Activated CD8-positive, alpha-beta memory T cell treated with anti-CD3 and anti-CD28 coated beads, Interleukin-2, amount 10 ng/mL, durations not matched to agents 7 days and 5 days (primary cell): ENCODE measurements at regions not wholly inside any gene's neighbourhood (a gene's known extent, or its start where the extent isn't known, plus 50 kb on each side); places are given as distances from the start of the nearest gene placed in this dataset.

ENCODE experiments used
- ATAC-seq: fragments of 150-1000 bp; cut with Tn5 transposase; one replicate; pipeline ENCODE4 v1.10.0; 2021; ENCODE audit warnings: moderate library complexity
- CTCF ChIA-PET: fragments of 350-600 bp; sonication (Branson Sonifier 250); formaldehyde crosslinking; loops from one replicate; lab custom pipeline; 2021; ENCODE audit warnings: antibody characterized with exemption; lab: Charles Lee
- DNase-seq: peaks from one replicate; pipeline ENCODE4 v3.0.0-alpha.2; 2020
- H3K27ac Mint-ChIP-seq: one replicate; pipeline ENCODE4 v1.8.0; 2021; ENCODE audit warnings: mild to moderate bottlenecking, mixed read lengths
- H3K27me3 Mint-ChIP-seq: one replicate; pipeline ENCODE4 v1.8.0; 2021; ENCODE audit warnings: mixed read lengths
- H3K36me3 Mint-ChIP-seq: one replicate; pipeline ENCODE4 v1.8.0; 2021; ENCODE audit warnings: mild to moderate bottlenecking, mixed read lengths
- H3K4me1 Mint-ChIP-seq: one replicate; pipeline ENCODE4 v1.8.0; 2021; ENCODE audit warnings: mixed read lengths
- H3K4me3 Mint-ChIP-seq: one replicate; pipeline ENCODE4 v1.8.0; 2021; ENCODE audit warnings: mild to moderate bottlenecking, moderate library complexity, mixed read lengths
- H3K9me3 Mint-ChIP-seq: one replicate; pipeline ENCODE4 v1.8.0; 2022; ENCODE audit warnings: low read depth, mixed read lengths

DNA sequence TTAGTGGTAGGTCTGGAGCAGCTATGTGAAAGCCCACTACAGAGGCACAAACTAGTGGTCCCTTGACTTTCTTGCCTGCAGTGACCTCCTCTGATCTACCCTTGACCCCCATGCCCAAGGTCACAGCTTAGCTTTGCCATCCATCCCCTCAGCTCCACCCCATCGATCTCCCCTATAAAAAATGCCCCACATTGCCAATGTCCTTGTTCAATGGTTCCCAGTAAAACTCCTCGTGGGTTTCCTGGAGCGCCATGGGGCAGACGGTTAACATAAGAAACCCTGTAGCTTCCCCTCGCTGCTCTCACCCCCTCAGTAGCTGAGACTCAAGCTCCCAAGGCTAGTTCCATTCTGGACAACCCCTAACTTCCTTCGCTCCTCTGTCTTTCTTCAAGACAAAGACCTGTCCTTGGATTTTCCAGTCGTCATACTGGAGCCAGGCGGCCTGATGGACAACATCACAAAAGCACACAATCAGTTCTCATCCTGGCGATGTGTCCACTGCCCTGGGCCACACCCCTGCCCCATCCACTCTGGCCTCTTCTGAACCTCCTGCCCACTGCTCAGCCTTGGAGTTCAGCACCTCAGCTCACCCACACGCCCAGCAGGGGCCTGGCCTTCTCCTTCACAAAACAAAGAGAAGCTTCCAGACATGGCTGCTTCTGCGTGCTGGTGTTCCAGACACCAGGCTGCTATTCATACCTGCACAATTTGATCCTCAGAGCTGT is 1429.3 kb downstream of the BRD1 start:
- H3K9me3 Mint-ChIP-seq, result no peaks in the 10 kb centered on the region
- no peaks in the 10 kb centered on the region for H3K4me1 Mint-ChIP-seq
- no peak for DNase-seq
- H3K27me3 Mint-ChIP-seq, result no peaks in the 10 kb centered on the region
- H3K27ac Mint-ChIP-seq, result no peak overlapping the region
- H3K36me3 Mint-ChIP-seq, result no peaks in the 10 kb centered on the region
- CTCF ChIA-PET, result no interaction called here
- no peak for ATAC-seq
- no peak overlapping the region for H3K4me3 Mint-ChIP-seq

DNA sequence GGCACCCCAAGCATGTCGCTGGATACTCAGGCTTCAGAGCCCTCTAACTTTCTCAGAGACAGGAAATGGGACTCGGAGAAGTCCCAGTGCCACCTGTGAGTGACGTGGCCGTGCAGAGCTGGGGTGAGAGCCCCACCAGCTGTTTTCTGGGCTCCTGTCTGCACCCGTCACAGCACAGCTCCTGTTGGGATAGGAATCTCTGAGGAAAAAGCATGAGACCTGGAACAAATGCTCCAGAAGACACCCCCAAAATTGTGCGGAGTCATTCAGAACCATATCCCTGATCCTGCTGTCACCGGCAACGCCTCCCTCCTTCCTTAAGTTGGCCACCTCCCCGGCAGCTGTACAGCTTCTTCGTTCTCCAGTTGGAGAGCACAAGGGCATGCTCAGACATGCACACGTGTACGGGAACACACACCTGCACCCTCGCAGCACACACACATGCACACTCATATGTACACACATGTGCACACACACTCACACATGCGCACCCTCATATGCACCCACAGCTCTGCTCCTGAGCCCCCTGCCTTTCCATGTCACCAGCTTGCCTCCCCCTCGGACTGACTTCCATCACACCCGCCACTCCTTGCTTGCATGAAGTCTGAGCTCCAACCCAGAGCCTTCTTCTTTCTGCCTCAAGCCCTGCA is 1430.0 kb downstream of the BRD1 start:
- no peak overlapping the region for H3K4me3 Mint-ChIP-seq
- H3K36me3 Mint-ChIP-seq, result no peaks in the 10 kb centered on the region
- H3K27ac Mint-ChIP-seq, result no peak overlapping the region
- H3K4me1 Mint-ChIP-seq, result no peaks in the 10 kb centered on the region
- H3K9me3 Mint-ChIP-seq, result no peaks in the 10 kb centered on the region
- ATAC-seq (no peak), DNase-seq (no peak)
- CTCF ChIA-PET, result no interaction called here
- H3K27me3 Mint-ChIP-seq, result no peaks in the 10 kb centered on the region

DNA sequence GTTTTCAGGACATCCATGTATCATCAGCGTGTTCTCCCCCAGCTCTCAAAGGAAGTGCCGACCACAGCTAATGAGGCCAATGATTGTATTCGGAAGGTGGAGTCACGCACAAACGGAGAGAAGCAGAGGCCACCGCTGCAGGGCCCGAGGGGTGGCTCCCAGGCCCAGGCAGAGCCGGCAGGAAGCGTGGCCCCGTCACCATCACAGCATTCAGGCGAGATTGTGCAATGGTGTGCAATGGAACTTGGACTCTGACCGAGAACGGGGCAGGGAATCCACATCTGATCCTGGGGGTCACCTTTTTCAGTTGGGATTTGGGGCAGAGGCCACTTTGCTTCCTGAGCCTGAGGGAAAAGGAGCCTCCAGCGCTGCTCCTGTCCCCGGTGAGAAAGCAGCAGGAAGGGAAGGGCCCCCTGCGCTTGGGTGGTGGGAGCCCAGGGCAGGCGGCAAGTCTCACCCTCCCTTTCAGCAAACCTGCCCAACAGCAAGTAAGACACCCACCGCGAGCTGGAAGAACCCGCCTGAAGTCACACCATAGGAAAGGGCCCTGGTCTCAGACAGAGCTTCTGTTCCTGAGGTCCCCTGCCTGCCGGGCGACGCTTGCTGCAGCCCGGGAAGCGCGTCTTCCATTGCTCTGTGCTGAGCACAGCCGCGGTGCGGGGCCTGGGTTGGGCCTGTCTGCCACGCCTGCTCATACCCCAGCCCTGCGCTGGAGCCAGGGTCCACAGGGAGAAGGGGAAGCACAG is 1430.7 kb downstream of the BRD1 start:
- no peaks in the 10 kb centered on the region for H3K9me3 Mint-ChIP-seq
- no peaks in the 10 kb centered on the region for H3K36me3 Mint-ChIP-seq
- H3K4me1 Mint-ChIP-seq, result no peaks in the 10 kb centered on the region
- ATAC-seq (no peak), DNase-seq (no peak)
- CTCF ChIA-PET, result no interaction called here
- no peak overlapping the region for H3K27ac Mint-ChIP-seq
- H3K4me3 Mint-ChIP-seq, result no peak overlapping the region
- no peaks in the 10 kb centered on the region for H3K27me3 Mint-ChIP-seq

DNA sequence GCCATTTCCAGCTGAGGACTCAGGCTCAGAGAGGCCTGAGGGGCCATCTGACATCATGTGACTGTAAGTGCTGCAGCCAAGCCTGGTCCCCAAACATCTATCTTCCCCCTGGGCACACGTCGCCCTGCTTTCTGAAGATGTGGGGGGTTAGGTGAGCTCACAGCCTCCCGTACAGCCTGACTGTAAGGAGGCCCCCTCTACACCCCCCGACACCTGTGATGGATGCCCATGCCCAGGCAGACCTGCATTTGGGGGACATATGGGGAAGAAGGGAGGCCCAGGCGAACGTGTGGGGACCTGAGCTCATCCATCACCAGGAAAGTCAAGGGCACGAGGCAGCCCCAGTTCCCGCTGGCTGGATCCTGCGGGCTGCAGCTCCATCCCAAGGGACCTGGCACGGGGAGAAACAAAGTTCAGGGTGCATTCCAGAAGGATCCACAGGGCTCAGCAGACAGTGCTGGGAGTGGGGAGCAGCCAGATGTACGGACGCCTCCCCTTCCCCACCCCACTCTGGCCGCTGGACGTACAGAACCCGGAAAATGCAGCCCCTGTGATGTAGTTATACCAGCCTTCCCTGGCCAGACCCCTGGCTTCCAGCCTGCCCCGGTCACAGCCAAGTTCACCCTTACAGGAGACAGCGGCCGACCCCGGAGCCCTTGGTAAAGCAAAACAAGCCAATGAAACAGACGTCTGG is 1431.4 kb downstream of the BRD1 start:
- Mint-ChIP-seq H3K27ac (no peak overlapping the region), H3K36me3 (no peaks in the 10 kb centered on the region), H3K27me3 (no peaks in the 10 kb centered on the region), H3K4me1 (no peaks in the 10 kb centered on the region), H3K4me3 (no peak overlapping the region), H3K9me3 (no peaks in the 10 kb centered on the region)
- ATAC-seq, result no peak
- no peak for DNase-seq
- CTCF ChIA-PET, result no interaction called here

DNA sequence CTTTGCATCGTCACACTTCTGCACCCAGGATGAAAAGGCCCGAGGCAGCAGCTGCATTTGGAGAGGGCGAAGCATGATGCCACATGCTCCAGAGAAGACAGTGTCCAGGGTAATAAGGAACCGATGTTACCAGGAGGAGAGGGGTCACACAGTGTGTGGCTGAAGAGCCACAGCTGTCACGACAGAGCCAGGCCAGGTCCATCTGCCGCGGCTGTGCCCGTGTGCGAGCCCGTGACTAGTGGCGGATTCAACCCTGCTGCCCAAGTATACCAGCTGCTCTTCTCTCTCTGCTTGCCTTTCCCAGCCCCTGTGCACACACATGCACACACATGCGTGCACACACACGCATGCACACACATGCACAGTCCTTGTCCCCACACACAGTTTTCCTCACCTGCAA is 1432.5 kb downstream of the BRD1 start:
- ATAC-seq (no peak), DNase-seq (no peak)
- Mint-ChIP-seq H3K4me3 (no peak overlapping the region), H3K27ac (no peak overlapping the region), H3K36me3 (no peaks in the 10 kb centered on the region), H3K4me1 (no peaks in the 10 kb centered on the region), H3K9me3 (no peaks in the 10 kb centered on the region), H3K27me3 (no peaks in the 10 kb centered on the region)
- CTCF ChIA-PET, result no interaction called here

DNA sequence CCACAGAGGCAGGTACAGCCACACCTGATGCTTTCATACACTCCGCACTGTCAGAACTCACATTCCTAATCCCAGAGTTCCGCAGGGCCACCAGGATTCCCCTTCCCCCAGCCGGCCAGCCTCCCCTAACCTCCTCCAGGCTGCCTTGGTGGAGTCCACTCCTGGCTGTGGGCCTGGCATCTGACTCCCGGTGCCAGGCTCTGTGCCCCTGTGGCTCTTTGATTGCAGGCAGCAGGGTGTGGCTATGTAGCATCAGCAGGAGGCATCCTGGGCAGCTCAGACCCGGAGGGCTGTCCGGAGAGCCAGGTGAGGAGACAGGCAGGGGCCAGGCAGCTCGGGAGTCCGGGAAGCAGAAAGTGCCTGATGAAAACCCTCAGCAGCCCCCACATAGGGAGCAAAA is 1432.9 kb downstream of the BRD1 start:
- no peak for DNase-seq
- CTCF ChIA-PET, result no interaction called here
- H3K4me3 Mint-ChIP-seq, result no peak overlapping the region
- H3K4me1 Mint-ChIP-seq, result no peaks in the 10 kb centered on the region
- no peaks in the 10 kb centered on the region for H3K9me3 Mint-ChIP-seq
- H3K36me3 Mint-ChIP-seq, result no peaks in the 10 kb centered on the region
- H3K27ac Mint-ChIP-seq, result no peak overlapping the region
- ATAC-seq, result no peak
- no peaks in the 10 kb centered on the region for H3K27me3 Mint-ChIP-seq

DNA sequence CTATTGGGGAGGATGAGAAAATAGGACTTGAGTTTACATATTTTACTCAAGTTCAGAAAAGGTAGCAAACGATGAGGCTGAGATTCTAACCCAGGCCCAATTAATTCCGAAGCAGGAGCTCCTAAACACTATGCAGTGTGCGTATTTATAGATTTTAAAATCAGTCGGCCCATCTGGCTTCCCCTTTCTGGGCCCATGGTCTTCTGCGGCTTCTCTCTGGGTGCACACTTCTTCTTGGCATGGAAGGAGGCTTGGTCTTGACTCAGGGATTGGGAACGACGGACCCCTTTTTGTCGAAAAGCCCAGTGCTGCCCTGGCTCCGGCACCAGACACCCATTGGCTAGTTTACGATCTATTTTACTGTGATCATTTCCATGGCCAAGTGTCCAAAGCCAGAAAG is 1433.8 kb downstream of the BRD1 start:
- no peaks in the 10 kb centered on the region for H3K27me3 Mint-ChIP-seq
- no peak for DNase-seq
- no peak overlapping the region for H3K27ac Mint-ChIP-seq
- no peaks in the 10 kb centered on the region for H3K4me1 Mint-ChIP-seq
- CTCF ChIA-PET, result no interaction called here
- no peak overlapping the region for H3K4me3 Mint-ChIP-seq
- no peaks in the 10 kb centered on the region for H3K36me3 Mint-ChIP-seq
- ATAC-seq, result no peak
- H3K9me3 Mint-ChIP-seq, result no peaks in the 10 kb centered on the region

DNA sequence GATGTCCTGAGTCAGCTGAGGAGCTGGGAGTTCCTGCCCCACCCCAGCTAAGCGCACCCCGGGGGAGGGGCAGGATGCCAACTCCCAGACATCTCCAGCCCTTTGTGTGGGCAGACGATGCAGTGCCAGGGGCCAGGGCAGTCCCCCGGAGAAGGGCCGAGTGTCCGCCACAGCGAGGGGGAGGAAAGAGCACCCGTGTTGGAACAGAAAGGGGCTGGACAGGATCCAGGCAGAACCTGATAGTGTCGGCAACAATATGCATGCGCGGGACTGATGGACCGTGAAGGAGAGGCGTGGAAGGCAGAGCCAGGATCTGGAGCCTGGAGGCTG is 1434.7 kb downstream of the BRD1 start:
- CTCF ChIA-PET, result no interaction called here
- Mint-ChIP-seq H3K27ac (no peak overlapping the region), H3K36me3 (no peaks in the 10 kb centered on the region), H3K4me3 (no peak overlapping the region), H3K9me3 (no peaks in the 10 kb centered on the region), H3K27me3 (no peaks in the 10 kb centered on the region), H3K4me1 (no peaks in the 10 kb centered on the region)
- ATAC-seq, result no peak
- no peak for DNase-seq

DNA sequence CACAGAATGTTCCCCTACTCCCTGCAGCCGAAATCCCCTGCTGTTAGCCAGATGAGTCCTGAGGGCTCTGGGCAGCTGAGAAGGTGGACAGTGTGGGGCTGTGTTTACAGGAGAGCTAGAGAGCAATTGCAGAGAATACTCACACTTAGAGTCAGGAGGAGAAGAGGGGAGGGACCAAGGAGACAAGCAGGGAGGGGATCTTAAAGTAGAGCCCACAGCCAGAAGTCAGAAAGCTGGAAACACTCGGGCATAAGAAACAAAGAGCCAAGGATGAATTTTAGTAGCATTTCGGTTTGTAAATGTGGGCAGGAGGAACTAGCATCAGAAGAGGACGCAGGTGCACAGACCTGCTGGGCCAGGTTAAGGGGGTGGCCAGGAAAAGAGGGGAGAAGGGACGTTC is 1435.9 kb downstream of the BRD1 start:
- Mint-ChIP-seq H3K27ac (no peak overlapping the region), H3K4me1 (no peaks in the 10 kb centered on the region), H3K9me3 (no peaks in the 10 kb centered on the region), H3K4me3 (no peak overlapping the region), H3K27me3 (no peaks in the 10 kb centered on the region), H3K36me3 (no peaks in the 10 kb centered on the region)
- DNase-seq (no peak), ATAC-seq (no peak)
- CTCF ChIA-PET, result no interaction called here

DNA sequence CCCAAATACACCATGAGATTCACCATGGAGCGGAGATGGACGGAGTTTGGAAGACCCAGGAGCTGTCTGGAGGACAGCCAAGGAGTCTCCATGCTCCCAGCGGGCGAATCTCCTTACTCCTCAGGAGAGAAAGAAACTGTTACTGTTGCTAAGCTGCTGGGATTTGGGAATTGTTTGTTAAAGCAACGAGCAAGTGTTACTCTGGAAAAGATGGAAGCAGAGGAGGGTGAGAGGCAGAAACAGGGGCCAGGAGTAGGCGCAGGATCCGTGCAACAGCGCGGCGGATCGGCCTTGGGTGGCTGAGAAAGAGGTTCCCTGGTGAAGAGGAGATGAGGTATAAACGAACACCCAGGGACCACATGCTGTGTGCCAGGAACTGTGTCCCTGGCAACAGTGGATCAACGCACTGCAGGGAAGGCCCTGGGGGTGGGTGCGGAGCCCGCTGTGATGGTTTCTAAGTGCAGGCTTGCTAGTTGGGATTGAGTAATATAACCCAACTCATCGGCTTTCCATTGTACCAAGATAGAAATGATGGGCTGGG is 1436.4 kb downstream of the BRD1 start:
- CTCF ChIA-PET, result no interaction called here
- no peaks in the 10 kb centered on the region for H3K9me3 Mint-ChIP-seq
- H3K27ac Mint-ChIP-seq, result no peak overlapping the region
- H3K36me3 Mint-ChIP-seq, result no peaks in the 10 kb centered on the region
- no peaks in the 10 kb centered on the region for H3K27me3 Mint-ChIP-seq
- no peak overlapping the region for H3K4me3 Mint-ChIP-seq
- ATAC-seq (no peak), DNase-seq (no peak)
- H3K4me1 Mint-ChIP-seq, result no peaks in the 10 kb centered on the region

DNA sequence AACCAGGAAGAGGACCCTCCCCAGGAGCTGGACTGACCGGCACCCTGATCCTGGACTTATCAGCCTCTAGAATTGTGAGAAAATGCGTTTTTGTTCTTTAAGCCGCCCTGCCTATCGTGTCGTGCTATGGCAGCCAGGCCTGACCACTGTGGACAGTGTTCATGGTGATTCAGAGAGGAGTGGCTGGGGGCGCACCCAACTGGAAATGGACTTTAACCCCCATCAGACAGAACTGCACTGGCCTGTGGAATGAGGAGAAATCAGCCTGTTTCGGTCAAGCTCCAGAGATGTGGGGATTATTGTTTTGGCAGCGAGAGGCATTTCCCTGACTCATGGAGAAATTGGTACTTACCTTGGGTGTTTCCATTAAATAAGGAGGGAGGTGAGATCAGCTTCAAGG is 1437.8 kb downstream of the BRD1 start:
- CTCF ChIA-PET, result no interaction called here
- no peaks in the 10 kb centered on the region for H3K4me1 Mint-ChIP-seq
- ATAC-seq (no peak), DNase-seq (no peak)
- H3K4me3 Mint-ChIP-seq, result no peak overlapping the region
- no peak overlapping the region for H3K27ac Mint-ChIP-seq
- no peaks in the 10 kb centered on the region for H3K27me3 Mint-ChIP-seq
- no peaks in the 10 kb centered on the region for H3K36me3 Mint-ChIP-seq
- peaks cover 4% of the 10 kb centered on the region for H3K9me3 Mint-ChIP-seq

DNA sequence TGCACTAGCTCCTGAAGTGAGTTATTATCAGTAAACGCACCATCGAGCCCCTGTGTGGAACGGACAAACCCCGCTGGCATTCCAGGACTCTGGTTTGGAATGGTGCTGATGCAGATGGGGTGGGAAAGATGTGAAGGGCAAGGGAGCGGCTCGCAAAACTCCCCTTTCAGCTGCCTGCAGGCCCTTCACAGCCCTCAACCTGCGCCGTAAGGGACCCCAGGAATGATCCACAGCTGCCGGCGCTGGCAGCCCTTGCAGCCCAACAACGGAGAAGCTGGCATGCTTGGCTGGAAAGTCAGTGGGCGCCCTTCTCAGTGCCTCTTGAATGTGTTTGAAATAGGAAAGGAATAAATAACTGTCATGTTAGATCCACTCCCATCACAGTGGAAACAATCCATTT is 1445.5 kb downstream of the BRD1 start:
- CTCF ChIA-PET, result no interaction called here

DNA sequence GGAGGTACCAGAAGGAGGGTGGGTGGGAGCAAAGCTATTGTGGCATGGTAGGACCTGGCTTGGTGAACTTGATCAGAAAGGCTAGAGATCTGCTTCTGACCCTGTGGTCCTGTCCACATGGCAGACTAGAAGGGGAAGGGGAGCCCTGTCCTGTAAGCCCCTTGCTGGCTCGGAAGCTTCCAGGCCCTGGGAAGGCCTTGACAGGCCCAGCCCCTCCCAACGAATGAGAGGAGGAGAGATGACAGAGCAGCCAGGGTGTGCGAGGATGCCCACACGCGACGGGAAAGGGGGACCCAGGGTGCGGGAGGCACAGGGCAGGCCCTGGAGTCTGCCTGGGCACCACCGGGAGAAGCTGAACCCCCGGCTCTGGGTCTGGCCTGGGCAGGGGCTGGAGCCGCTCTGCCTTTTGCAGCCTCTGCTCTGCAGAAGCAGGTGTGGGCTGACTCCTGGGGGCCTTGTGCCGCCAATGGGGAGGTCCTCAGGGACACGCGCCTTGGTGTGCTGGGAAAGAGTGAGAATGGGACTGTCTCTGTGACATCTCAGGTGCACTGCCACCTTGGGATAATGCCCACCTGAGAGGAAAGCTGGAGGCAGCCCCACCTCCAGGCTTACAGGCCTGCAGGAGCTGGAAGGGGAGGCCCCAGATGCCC is 1447.5 kb downstream of the BRD1 start:
- H3K36me3 Mint-ChIP-seq, result no peaks in the 10 kb centered on the region
- ATAC-seq (no peak), DNase-seq (peak; percentile 29)
- no peaks in the 10 kb centered on the region for H3K27me3 Mint-ChIP-seq
- peaks cover 4% of the 10 kb centered on the region for H3K9me3 Mint-ChIP-seq
- CTCF ChIA-PET, result no interaction called here
- no peaks in the 10 kb centered on the region for H3K4me1 Mint-ChIP-seq
- H3K27ac Mint-ChIP-seq, result no peak overlapping the region
- H3K4me3 Mint-ChIP-seq, result no peak overlapping the region

More for the DNA sequence above, 1445.5 kb downstream of the BRD1 start:
- DNase-seq, result peak; percentile 21
- no peak overlapping the region for H3K4me3 Mint-ChIP-seq
- H3K9me3 Mint-ChIP-seq, result peaks cover 9% of the 10 kb centered on the region
- no peak overlapping the region for H3K27ac Mint-ChIP-seq
- no peaks in the 10 kb centered on the region for H3K36me3 Mint-ChIP-seq
- no peak for ATAC-seq
- no peaks in the 10 kb centered on the region for H3K4me1 Mint-ChIP-seq
- H3K27me3 Mint-ChIP-seq, result no peaks in the 10 kb centered on the region
